ENCODE measurements at regions not wholly inside any gene's neighbourhood (a gene's known extent, or its start where the extent isn't known, plus 50 kb on each side); places are given as distances from the start of the nearest gene placed in this dataset.

DNA sequence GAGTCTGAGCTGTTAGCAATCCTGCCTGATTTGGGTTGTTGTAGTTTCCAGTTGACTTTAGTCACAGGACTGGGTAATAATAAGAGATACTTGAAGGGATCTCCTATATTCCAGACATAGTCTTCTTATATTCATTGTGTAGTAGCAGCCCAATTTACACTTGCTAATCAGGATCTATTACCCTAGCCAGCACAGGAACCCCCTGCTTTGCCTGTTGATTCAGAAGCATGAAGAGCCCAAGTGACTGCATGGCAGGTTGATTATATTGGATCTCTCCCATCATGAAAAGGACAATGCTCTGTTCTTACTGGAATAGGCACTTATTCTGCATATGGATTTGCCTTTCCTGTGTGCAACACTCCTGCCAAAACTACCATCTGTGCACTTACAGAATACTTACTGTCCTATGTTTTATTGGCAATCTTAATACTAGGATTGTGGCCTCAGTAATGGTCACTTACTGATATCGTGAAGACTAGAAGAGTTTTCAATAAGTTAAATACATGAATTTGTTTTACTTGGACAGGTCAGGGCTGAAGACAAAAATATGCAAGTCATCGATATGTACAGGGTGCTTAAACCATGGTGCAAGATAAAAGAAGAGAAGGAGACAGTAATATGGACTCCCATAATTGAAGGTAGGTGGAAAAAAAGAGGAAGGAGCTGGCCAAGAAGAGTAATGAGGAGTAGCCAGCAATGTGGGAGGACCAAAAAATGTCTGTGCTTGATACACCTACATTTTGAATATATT lies 304.1 kb downstream of the MCTP2 start:
- no peak for DNase-seq

DNA sequence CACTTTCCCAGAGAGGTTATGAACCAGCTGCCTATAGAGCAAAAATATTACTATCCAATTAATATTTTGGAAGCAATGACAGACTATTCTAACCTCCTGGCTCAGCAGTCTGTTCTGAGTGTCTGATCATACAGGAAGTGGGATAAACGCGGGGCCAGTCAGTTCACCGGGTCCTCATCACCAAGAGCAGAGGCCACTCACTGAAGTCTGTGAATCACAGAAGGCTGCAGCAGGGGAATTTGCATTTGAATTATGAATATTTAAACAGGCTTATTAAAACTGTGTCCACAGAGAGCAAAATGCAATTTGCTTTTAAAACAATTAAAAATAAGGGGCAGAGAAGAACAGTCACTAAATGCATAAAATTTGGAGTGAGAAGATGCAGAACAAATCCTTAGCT lies 305.2 kb downstream of the MCTP2 start:
- peak; percentile 15 for DNase-seq

DNA sequence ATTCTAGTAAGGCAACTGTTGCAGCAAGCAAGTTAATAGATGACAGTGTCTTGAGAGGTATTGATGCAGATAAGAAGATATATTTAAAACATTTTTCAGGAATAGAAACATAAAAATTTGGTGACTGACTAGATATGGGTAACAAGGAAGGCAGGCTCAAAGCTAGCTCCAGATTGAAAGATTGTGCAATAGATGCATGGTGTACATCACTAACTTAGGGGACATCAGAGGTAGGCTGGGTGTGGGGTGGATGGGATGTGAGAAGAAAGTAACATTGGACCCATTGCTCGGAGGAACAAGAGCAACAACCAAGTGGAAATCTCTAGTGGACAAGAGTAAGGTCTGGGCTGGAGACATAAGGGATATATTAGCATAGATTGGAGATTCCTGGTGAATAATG lies 306.9 kb downstream of the MCTP2 start:
- no peak for DNase-seq

DNA sequence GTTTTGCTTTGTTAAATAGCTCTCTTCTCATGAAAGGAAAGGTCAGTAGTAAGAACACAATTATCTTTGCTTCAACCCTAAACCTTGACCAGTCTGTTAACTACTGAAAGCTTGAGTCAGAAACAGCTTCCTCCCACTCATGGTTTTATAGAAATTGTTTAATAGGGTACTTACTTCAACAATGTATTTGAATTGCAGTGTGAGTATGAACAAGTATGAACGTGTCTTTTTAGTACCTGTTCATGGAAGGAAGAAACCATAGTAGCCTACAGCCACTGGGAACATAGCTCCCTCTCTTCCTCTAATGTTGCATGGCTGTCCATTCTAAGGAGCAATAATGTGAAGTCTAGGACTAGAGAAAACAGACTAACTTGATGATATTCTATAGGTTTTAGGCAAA lies 311.0 kb downstream of the MCTP2 start:
- DNase-seq, result no peak

DNA sequence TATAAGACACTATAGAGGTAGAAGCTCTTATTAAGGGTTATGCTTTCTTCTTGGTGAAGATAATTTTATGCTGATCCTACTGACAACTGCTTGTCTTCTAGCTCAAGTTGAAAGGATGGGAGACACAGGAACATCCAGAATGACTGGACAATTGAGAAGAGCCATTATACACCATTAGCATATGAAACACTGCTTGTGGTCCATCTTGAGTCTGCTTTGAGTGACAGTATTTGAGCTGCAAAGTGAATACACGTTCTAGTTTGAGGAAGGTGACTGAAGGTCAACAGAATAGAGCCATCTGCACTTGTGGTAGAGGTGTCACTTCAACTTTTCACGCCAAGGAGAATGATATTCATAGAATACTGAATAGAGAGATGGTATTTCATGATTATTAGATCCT lies 315.4 kb downstream of the MCTP2 start:
- no peak for DNase-seq

DNA sequence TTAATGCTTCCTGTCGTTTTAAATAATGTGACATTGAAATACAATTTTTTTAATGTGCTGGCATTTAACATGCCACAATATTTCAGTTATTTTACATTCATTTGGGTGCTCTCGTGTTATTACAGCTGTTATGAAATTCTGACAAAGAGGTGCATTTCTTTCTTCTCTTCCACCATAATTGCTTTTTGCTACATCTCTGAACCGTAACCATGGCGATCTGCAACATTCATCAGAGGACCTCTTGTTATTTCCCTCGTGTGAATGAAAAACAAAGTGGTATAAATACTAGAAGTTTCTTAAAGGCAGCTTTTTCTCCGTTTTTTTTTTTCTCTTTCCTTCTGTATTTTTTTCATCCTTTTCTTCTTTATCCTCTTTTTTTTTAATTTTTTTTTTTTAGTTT lies 316.4 kb downstream of the MCTP2 start:
- DNase-seq, result no peak

DNA sequence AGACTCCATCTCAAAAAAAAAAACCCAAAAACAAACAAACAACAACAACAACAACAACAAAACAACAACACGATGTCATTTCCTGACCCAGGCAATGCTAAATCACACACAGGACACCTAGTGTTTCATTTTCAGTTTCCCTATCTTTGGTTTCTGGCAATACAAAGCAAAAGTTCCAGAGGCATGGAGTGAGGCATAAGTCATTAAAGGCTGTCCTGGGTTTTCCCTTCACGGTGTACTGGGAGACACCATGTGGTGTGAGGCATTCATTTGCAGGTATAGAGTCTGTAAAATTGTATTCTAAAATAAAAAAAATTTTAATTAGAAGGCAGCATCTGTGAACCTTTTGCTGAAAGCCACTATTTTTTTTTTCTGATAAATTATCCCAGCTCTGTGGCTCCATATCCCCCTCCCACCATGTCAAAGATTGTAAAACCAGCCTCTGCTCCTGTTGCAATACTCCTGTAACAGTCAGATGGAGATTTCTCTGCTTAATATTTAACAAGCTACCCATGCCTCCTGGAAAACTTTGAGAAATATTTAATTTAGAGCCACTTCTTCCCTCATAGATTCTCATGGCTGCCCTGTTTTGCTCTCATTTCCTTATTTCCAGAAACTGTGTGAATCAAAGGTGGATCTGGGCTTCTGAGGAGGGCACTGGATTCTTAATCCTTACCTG lies 324.6 kb downstream of the MCTP2 start:
- DNase-seq, result no peak

DNA sequence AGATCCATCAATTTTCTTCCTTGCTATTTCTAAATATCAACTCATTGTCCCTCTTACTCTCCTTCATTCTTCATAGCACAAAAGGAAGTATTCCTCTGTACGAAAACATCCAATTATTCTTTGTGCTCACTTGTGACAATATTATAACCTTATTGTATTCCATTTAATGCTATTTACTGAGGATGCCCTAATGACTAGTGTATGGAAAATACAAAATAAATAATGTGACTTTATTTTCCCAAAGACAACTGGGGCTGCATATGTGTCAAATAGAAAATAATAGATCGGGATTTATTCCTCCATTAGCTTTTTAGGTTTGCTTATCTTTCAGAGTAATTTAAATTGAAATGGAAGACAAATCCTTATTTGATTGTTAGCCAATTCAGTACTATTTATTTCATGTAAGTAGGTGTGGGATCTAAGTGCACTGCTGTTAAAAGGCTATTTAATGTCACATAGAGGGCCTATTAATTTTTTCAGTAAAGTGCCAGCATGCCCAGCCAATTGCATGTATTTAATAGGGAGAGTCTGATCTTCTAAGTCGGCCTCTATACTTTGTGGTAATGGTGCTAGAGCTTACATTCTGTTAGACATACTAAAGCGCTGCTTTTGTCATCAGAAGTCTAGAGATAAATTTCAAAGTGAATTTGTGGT lies 329.8 kb downstream of the MCTP2 start:
- DNase-seq, result no peak

DNA sequence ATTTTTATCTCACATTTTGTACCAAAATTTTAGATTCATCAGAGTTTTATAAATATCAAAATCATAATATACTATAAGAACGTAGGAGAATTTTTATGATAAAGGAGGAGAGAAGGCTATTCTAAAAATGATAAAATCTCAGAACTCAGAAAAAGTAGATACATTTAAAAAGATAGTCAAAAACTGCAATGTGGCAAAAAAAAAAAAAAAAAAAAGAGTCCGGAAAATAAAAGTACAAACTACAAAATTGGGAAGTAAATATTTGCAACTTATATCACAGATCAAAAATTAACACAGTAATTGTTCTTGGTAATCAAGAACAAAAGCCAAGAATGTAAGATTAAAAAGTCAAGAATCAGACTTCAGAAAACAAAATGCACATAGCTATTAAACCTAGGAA lies 332.1 kb downstream of the MCTP2 start:
- no peak for DNase-seq

DNA sequence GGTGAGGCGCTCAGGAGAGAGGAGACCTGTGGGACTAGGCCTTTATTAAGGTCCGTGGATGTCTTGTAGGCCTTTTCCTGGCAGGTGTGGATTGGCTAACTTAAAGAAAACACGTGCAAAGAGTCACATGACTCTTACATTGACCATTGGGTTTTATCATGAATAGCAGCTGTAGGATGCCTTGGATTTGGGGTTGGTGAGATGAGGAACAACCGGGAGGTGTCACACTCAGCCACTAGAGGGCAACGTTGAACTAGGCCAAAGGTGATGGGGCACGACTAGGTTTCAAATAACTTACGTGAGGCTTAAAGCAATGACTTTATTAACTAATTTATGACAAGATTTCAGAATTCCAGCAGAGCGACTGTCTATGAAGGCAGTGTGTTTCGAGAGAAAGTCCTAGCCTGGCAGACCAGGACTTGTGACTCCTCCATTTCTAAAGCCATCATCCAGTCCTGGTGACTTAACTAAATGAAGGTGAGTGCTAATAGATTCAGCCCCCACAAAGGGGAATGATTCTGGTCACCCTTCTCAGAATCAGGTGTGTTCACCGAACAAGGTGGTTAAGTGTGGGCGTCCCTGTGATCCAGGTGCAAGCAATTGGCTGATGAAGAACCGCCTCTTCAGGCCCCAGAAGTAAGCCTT lies 345.6 kb downstream of the MCTP2 start:
- peak; percentile 28 for DNase-seq

DNA sequence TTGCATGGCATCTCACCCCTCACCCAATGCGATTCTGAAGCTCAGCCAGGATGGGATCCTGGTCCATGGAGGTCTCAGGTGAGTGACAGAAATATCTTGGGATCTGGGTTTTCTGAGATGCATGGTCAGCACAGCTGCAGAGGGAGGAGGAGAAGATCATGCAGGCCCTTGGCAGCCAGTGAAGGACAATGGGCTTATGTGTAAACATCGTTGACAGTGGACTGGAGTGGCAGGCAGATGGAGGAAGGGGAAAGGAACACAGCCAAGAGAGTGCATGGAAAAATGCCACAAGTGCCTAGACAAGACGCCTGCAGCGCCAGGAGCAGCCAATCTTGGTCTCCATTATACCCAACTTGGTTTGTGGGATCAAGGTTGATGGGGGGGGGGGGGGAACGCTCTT lies 347.9 kb downstream of the MCTP2 start:
- DNase-seq, result no peak

DNA sequence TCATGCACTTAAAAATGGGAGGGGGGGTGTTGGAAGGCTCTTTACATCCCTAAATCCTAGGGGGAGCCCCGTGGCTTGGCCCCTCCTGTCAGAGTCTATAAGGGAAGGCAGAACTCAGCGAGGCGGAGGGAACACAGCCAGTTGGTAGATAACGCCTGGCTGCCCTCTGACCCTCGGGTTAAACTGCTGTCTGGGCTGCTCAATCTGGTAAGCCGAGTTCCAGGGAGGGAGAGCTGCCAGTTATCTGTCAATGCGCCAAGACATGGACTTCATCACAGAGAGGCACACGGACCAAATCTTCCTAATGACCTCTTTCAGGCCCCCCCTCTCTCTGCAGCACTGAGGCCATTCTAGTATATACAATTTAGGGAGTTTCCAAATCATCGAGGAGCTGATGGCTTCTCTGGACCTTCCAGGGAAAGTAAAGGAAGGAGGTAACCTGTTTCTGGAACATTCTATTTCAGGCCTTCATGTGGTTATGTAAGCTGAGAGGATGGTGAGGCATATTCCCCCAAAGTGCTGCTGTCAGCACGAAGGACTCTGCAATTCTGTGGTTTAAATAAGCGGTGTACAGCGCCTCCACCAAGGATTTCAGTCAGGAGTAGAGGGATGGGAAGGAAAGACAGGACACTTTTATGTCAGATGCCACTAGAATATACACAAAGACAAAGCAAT lies 349.0 kb downstream of the MCTP2 start:
- no peak for DNase-seq

DNA sequence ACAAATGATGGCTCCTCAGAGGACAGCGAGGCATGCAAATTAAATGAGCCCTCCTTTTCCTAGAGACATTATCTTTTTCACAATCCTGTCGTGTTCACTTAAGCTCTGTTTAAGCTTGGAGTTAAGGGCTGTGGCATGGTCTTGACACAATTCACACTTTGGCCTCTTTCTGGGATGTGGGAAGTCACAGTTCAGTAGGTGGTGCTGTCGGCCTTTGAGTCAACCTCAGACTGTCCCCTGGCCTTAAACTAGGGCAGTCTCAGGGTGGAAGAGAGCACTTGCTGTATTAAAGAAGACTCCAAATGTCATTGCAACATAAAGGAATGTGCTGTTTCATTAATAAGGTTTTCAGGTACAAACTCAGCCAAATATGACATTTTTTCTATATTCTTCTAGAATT lies 351.0 kb downstream of the MCTP2 start:
- peak; percentile 43 for DNase-seq

DNA sequence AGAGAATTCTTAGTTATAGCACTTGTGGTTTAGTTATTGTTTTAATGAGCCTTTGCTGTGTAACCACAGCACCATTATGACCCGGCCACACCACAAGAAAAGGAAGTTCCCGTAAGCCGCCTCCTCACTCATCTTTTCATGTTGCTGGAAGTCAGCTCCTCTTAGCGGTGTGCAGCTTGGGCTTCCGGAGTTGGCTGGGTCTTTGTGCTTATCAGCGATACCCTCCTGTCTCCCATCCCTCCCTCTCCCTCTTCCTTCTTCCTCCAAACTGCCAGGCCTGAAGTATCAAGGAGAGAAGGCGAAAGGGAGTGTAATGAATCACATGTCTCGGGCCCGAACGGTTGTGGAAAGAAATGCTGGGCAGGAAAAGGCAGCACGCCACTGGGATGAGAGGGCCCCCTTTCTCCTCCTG lies 353.5 kb downstream of the MCTP2 start:
- DNase-seq, result no peak

DNA sequence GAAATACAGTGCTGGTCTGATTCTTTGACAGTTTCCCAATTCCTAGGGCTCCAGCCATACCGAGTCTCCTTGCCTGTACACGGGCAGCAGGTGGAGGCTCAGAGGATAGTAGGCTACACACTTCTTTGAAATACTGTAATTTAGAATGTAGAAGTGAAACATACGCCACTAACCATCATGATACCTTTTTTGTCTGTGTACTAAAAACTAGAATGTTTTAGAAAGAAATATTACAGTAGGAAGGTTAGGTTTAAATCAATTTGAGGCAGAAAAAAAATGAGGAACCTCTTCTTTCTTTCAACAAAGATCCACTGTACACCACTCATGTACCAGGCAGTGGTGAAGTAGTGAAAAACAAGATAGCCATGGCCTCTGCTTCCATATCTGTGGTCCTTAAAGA lies 354.7 kb downstream of the MCTP2 start:
- no peak for DNase-seq

DNA sequence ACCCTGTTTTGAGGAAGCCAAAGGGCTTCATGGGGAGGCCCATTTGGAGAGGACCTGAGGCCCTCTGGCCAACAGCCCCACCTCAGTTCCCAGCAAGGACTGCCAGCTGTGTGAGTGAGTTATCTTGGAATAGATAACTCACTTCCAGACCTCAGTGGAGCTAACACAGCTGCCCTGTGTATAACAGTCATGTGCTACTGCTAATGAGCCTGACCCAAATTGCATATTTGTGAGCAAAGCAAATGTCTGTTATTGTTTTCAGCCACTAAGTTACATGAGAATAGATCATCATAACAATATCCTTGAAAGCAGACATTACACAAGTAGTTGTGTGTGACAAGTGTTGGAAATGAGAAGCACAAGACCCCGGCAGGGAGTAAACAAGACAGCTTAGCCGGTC lies 355.8 kb downstream of the MCTP2 start:
- no peak for DNase-seq

DNA sequence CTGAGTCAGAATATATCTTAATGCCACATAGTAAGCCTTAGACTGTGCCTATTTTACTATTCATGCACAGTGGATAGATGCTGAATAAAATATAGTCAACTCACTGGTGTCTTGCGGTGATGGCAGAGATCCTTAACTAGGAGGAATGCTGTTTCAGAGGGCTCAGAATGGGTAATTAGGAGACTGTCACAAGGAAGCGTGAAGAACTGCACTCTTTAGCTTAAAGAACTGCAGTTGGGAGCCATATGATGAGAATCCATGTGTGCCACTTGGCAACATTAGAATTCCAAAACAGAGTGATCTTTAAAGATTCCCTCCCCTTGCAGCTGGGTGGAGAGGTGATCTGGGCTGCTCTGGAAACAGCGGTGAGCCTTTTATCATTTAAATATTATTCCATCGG lies 357.6 kb downstream of the MCTP2 start:
- DNase-seq, result no peak

DNA sequence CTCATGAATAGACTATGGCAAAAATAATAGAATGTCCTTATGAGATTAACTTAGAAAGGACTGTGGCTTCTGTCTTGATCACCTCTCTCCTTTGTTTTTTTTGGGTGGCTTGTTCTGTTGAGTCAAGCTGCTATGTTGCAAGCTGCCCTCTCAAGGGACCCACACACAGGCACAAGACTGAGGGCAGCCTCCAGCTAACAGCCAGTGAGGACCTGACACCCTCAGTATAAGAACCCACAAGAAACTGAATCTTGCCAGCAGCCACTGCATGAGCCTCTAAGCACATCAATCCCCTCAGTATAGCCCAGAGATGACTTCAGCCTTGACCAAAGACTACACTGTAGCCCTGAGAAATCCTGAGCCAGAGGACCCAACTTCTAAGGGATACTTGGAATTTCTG lies 361.1 kb downstream of the MCTP2 start:
- no peak for DNase-seq

DNA sequence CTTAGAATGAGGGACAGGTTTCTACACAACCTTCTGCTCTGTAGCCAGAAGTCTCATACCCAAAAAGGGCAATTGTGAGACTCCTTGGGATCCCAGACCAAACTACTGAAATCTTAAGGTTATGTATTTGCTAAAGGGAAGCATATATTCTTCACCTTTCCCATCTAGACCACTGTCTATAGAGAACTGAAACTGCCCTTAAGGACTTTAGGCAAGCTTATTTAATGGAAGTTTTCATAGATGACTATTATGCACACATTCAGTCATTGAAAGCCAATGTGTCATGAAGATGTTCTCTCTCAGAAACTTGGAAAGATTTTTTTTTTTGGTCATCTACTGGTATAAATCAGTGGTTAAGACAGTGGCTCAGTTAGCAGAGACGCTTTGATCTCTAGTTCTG lies 365.3 kb downstream of the MCTP2 start:
- no peak for DNase-seq

DNA sequence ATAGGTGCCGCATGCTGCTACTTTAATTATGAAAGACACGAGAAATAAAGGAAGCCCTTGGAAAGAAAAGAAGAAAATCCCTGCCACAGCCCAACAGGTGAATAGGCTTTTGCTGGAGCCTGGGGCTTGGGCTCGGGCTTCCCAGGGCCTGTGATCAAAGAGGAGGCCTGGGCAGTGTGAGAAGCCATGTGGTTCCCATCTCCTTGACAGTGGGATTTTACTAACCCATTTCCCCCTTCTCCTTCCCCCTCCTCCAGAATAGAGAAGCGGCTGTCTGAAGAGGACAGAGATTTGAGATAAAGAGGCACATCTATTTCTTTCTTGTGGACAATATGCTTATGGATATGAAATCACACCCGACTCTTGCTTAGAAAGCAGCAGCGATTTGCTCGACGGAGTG lies 369.1 kb downstream of the MCTP2 start:
- DNase-seq, result no peak

DNA sequence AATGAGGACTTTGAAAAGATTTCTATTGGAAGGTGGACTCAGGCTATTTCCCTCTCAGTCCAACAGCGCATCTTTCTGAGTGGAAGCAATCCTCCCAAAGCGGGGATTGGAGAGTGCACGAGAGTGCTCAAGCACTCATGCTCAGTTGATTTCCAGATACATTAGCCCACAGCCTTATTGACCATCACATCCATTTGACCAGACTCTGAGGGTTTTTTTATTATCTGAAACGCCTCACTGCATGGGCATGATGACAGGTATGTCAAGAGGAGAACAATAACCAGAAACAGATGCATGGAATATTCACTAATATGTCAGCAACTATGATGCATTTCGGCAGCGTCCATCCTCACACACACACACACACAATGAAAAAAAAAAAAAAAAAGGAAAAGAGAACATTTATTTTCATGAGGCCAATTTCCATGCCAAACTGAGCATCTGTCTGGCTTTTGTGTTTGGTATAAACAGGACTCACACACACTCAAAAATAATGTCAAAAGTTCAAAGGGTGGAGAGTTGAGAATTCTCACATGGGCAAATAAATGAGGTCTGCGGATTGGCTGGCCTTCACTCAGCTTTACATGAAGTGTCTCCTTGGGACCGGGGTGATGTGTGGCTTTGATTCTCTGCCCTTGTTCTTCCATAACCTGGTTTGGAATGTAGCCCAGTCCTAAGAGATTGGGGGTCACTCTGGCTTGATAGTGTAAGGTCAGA lies 371.6 kb downstream of the MCTP2 start:
- no peak for DNase-seq

DNA sequence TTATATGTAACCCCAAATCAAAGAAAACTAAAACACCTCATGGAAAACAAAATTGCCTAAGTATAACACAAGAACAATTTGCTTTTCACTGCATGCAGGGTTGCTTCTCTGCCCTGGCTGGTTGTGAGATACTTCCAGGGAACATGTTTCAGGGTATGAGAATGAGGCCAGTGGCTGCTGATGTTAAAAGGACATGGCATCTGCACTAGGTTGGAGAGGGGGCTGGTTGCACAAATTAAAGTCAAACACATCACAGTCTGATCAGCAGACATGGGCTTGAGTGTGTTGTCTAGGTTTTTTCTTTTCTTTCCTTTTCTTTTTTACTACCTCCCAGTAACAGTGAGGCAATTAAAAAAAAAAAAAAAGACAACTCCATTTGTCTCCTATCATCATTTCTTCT lies 374.9 kb downstream of the MCTP2 start:
- DNase-seq, result no peak
